Thoracic aorta (tissue), 2 donors: ENCODE measurements at regions not wholly inside any gene's neighbourhood (a gene's known extent, or its start where the extent isn't known, plus 50 kb on each side); places are given as distances from the start of the nearest gene placed in this dataset.

Experiments
- ATAC-seq: fragments of 150-250 bp; one replicate; pipeline ENCODE4 v1.8.0; 2017; ENCODE audit warnings: low read depth; ENCODE audit not compliant: insufficient number of reproducible peaks, low FRiP score
- DNase-seq: peaks from one replicate; pipeline ENCODE4 v3.0.0-alpha.2; 2020; ENCODE audit warnings: low spot score
- H3K27ac ChIP-seq, 2 donors: fragments of 200-600 bp; sonication (generic); 1 replicate in 1 of 2; 2 replicates in 1 of 2; pipeline ENCODE4 v1.5.1; 2016; ENCODE audit warnings: mild to moderate bottlenecking in 2 of 2, moderate library complexity in 2 of 2
- H3K27me3 ChIP-seq: fragments of 200-600 bp; sonication (generic); replicated peaks from 2 replicates; pipeline ENCODE4 v1.6.0; 2016; ENCODE audit warnings: mild to moderate bottlenecking; ENCODE audit not compliant: insufficient read depth
- H3K36me3 ChIP-seq: fragments of 200-600 bp; sonication (generic); one replicate; pipeline ENCODE4 v1.5.1; 2016
- H3K4me1 ChIP-seq, 2 donors: fragments of 200-600 bp; sonication (generic); 1 replicate in 1 of 2; 2 replicates in 1 of 2; pipeline versions ENCODE4 v1.5.1 to v1.6.0; 2016; ENCODE audit warnings: low read depth in 2 of 2, mild to moderate bottlenecking in 1 of 2; ENCODE audit not compliant: control insufficient read depth in 1 of 2
- H3K4me3 ChIP-seq: fragments of 200-600 bp; sonication (generic); 2 replicates; pipeline ENCODE4 v1.5.1; 2016; ENCODE audit warnings: mild to moderate bottlenecking
- H3K9me3 ChIP-seq: fragments of 200-600 bp; sonication (generic); 2 replicates; pipeline ENCODE4 v1.5.1; 2016
- CTCF ChIP-seq: fragments of 200-600 bp; sonication (generic); IDR thresholded peaks from one replicate; pipeline ENCODE4 v1.5.1; 2019; ENCODE audit warnings: antibody characterized with exemption

GRCh38 chr1:43058545-43059360 is 100.1 kb upstream of the SLC2A1 start:
- Histone ChIP-seq H3K4me3 (no peak overlapping the region), H3K4me1 (no peaks in the 10 kb centered on the region), H3K36me3 (no peaks in the 10 kb centered on the region), H3K27ac (no peak overlapping the region), H3K9me3 (no peaks in the 10 kb centered on the region), H3K27me3 (no peaks in the 10 kb centered on the region)
- TF ChIP-seq CTCF: no peak
- DNase-seq: no peak
- ATAC-seq: no peak

GRCh38 chr1:43058056-43058455 is 99.4 kb upstream of the SLC2A1 start:
- TF ChIP-seq CTCF: no peak
- DNase-seq: no peak
- no peak overlapping the region for H3K4me3 ChIP-seq
- H3K36me3 ChIP-seq: no peaks in the 10 kb centered on the region
- H3K27me3 ChIP-seq: no peaks in the 10 kb centered on the region
- ATAC-seq: no peak
- no peaks in the 10 kb centered on the region for H3K4me1 ChIP-seq
- no peaks in the 10 kb centered on the region for H3K9me3 ChIP-seq
- H3K27ac ChIP-seq: no peak overlapping the region

GRCh38 chr1:43057567-43057966 is 98.9 kb upstream of the SLC2A1 start:
- DNase-seq (no peak), ATAC-seq (no peak)
- Histone ChIP-seq H3K9me3 (no peaks in the 10 kb centered on the region), H3K4me1 (no peaks in the 10 kb centered on the region), H3K4me3 (no peak overlapping the region), H3K36me3 (no peaks in the 10 kb centered on the region), H3K27me3 (no peaks in the 10 kb centered on the region), H3K27ac (no peak overlapping the region)
- no peak for TF ChIP-seq CTCF

GRCh38 chr1:43056981-43057391 is 98.3 kb upstream of the SLC2A1 start:
- DNase-seq (no peak), ATAC-seq (no peak)
- Histone ChIP-seq H3K36me3 (no peaks in the 10 kb centered on the region), H3K4me1 (no peaks in the 10 kb centered on the region), H3K4me3 (no peak overlapping the region), H3K9me3 (no peaks in the 10 kb centered on the region), H3K27me3 (no peaks in the 10 kb centered on the region), H3K27ac (no peak overlapping the region)
- TF ChIP-seq CTCF: no peak

GRCh38 chr1:43056460-43056859 is 97.8 kb upstream of the SLC2A1 start:
- ATAC-seq (no peak), DNase-seq (no peak)
- Histone ChIP-seq H3K9me3 (no peaks in the 10 kb centered on the region), H3K27ac (no peak overlapping the region), H3K4me1 (no peaks in the 10 kb centered on the region), H3K4me3 (no peak overlapping the region), H3K27me3 (no peaks in the 10 kb centered on the region), H3K36me3 (no peaks in the 10 kb centered on the region)
- TF ChIP-seq CTCF: no peak
